ENCODE measurements at regions not wholly inside any gene's neighbourhood (a gene's known extent, or its start where the extent isn't known, plus 50 kb on each side); places are given as distances from the start of the nearest gene placed in this dataset.

GRCh38 chr3:99355465-99355864 is 282.9 kb upstream of the COL8A1 start:
- Histone ChIP-seq H3K27me3 (no peaks in the 10 kb centered on the region), H3K4me3 (no peak overlapping the region), H3K9me3 (no peaks in the 10 kb centered on the region), H3K4me1 (no peaks in the 10 kb centered on the region), H3K36me3 (no peaks in the 10 kb centered on the region), H3K27ac (no peak overlapping the region)
- TF ChIP-seq POLR2A (IDR thresholded peaks at IDR 0.05), result no peak
- TF ChIP-seq POLR2AphosphoS5 (IDR thresholded peaks at IDR 0.05), result no peak
- no peak for TF ChIP-seq CTCF (IDR thresholded peaks at IDR 0.05)
- TF ChIP-seq EP300 (IDR thresholded peaks at IDR 0.05), result no peak
- 70 to 86% (median 77%) methylated on average over 2 of the region's 2 CpGs for WGBS, 5 donors
- DNase-seq, result no peak
- intact Hi-C loops (cut with DNase I; ENCODE audit: low total_unique reads), result no loop called here

- Histone ChIP-seq H3K27ac (no peak overlapping the region), H3K4me1 (no peaks in the 10 kb centered on the region), H3K9me3 (no peaks in the 10 kb centered on the region), H3K4me3 (no peak overlapping the region), H3K36me3 (no peaks in the 10 kb centered on the region), H3K27me3 (no peaks in the 10 kb centered on the region)
- intact Hi-C loops (cut with DNase I; ENCODE audit: low total_unique reads), result no loop called here
- no peak for TF ChIP-seq EP300 (IDR thresholded peaks at IDR 0.05)
- TF ChIP-seq POLR2A (IDR thresholded peaks at IDR 0.05), result no peak
- no peak for TF ChIP-seq POLR2AphosphoS5 (IDR thresholded peaks at IDR 0.05)
- no peak for TF ChIP-seq CTCF (IDR thresholded peaks at IDR 0.05)
- 65 to 78% (median 71%) methylated on average over 3 of the region's 3 CpGs for WGBS, 5 donors
- no peak for DNase-seq
Observed at GRCh38 chr3:99352811-99353210, 285.6 kb upstream of the COL8A1 start.

- H3K27ac ChIP-seq, result no peak overlapping the region
- intact Hi-C loops (cut with DNase I; ENCODE audit: low total_unique reads), result no loop called here
- no peaks in the 10 kb centered on the region for H3K36me3 ChIP-seq
- TF ChIP-seq EP300 (IDR thresholded peaks at IDR 0.05) (no peak), POLR2A (IDR thresholded peaks at IDR 0.05) (no peak), CTCF (IDR thresholded peaks at IDR 0.05) (no peak), POLR2AphosphoS5 (IDR thresholded peaks at IDR 0.05) (no peak)
- no peaks in the 10 kb centered on the region for H3K4me1 ChIP-seq
- 82 to 86% (median 84%) methylated on average over 3 of the region's 3 CpGs for WGBS, 5 donors
- no peaks in the 10 kb centered on the region for H3K9me3 ChIP-seq
- no peaks in the 10 kb centered on the region for H3K27me3 ChIP-seq
- no peak for DNase-seq
- no peak overlapping the region for H3K4me3 ChIP-seq
Observed at GRCh38 chr3:99351122-99351521, 287.3 kb upstream of the COL8A1 start.

- no peak overlapping the region for H3K4me3 ChIP-seq
- no peaks in the 10 kb centered on the region for H3K36me3 ChIP-seq
- no peaks in the 10 kb centered on the region for H3K4me1 ChIP-seq
- no peaks in the 10 kb centered on the region for H3K27me3 ChIP-seq
- H3K27ac ChIP-seq, result no peak overlapping the region
- TF ChIP-seq POLR2A (IDR thresholded peaks at IDR 0.05), result no peak
- no peak for TF ChIP-seq CTCF (IDR thresholded peaks at IDR 0.05)
- WGBS, 5 donors, result 64 to 78% (median 71%) methylated on average over 3 of the region's 3 CpGs
- DNase-seq, result no peak
- no peaks in the 10 kb centered on the region for H3K9me3 ChIP-seq
- intact Hi-C loops (cut with DNase I; ENCODE audit: low total_unique reads), result no loop called here
Observed at GRCh38 chr3:99348451-99348850, 289.9 kb upstream of the COL8A1 start.

Data from stomach (tissue), 8 donors.